ENCODE measurements at regions not wholly inside any gene's neighbourhood (a gene's known extent, or its start where the extent isn't known, plus 50 kb on each side); places are given as distances from the start of the nearest gene placed in this dataset.

DNA sequence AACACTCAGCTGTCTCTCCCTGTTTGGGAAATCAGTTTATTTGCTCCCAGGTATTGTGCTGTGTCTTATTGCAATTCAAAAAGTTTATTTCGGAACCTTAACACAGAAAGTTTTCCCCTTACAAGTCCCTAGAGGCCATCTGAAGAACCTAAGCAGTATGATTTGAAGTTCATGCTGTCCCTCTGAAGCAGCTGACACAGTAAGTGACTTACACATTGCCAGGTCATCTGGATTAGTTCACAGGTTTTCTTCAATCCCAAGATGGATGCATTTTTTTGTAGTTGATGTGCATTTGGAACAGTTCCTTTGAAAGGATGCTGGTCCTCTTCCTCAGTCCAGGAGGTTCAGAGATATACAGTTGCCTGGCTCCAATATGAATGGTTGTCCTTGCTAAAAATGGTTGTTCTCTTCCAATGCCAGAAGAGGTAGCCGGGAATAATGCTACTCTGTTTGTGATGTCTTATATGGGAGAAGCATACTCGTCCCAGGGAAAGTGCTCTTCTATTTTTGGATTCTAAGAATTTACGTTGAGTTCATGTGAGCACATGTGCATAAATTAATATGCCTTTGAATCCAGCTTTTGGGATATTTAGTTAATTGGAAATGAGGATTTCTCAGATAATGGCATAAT lies 183.5 kb upstream of the PHYHIPL start:
- Histone ChIP-seq H3K4me1 (peaks cover 3% of the 10 kb centered on the region), H3K27ac (no peak overlapping the region), H3K36me3 (ENCODE audit: low read depth, missing control alignments) (no peaks in the 10 kb centered on the region), H3K9me3 (no peaks in the 10 kb centered on the region), H3K27me3 (no peaks in the 10 kb centered on the region), H3K4me3 (no peak overlapping the region)
- intact Hi-C loops (cut with DNase I; ENCODE audit: low total_unique reads), result no loop called here
- WGBS, 2 donors, result 67 to 69% methylated on average over 4 of the region's 4 CpGs
- TF ChIP-seq POLR2A (IDR thresholded peaks at IDR 0.05), result no peak
- no peak for TF ChIP-seq CTCF (IDR thresholded peaks at IDR 0.05)
- DNase-seq, result no peak

GRCh38 chr10:58993480-58994221 lies 182.8 kb upstream of the PHYHIPL start:
- no peak overlapping the region for H3K27ac ChIP-seq
- H3K27me3 ChIP-seq, result no peaks in the 10 kb centered on the region
- peaks cover 3% of the 10 kb centered on the region for H3K4me1 ChIP-seq
- intact Hi-C loops (cut with DNase I; ENCODE audit: low total_unique reads), result no loop called here
- no peak overlapping the region for H3K4me3 ChIP-seq
- no peak for DNase-seq
- WGBS, 2 donors, result 66 to 67% methylated on average over 7 of the region's 7 CpGs
- no peaks in the 10 kb centered on the region for H3K36me3 ChIP-seq (ENCODE audit: low read depth, missing control alignments)
- TF ChIP-seq POLR2A (IDR thresholded peaks at IDR 0.05), result no peak
- TF ChIP-seq CTCF (IDR thresholded peaks at IDR 0.05), result no peak
- no peaks in the 10 kb centered on the region for H3K9me3 ChIP-seq

DNA sequence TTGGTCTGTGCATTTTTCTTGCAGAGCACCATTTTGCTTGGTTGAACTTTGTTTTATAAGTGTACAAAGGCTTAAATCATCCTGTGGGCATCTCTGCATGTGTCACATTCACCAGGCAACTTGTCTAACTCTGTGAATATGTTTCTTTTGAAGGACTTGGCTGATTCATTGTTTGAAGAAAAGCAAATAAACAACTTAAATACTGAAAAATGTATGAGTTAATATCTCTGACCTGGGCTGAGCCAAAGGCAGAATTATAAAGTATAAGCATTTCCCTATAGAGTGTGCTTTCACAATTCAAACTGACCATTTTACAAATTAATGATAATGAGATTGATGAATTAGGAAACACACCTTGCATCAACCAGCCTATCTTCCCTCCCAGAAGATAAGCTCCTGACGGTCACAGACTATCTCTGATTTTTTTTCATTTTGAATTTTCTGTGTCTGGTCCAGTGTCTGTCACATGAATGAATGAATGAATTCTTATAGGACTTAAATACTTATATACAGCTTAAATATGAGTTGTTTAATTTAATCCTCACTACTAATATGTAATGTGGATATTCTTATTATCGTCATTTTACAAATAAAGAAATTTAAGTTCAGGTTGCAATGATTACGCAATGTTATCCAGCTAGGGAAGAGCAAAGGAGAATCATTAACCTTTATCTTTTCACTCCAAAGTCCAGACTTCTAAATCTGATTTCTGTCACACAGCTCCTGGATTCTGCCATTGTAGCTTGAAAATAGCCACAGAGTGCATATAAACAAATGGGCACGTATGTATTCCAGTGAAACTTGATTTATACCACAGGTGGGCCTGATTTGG lies 182.0 kb upstream of the PHYHIPL start:
- intact Hi-C loops (cut with DNase I; ENCODE audit: low total_unique reads), result no loop called here
- Histone ChIP-seq H3K9me3 (no peaks in the 10 kb centered on the region), H3K4me3 (no peak overlapping the region), H3K36me3 (ENCODE audit: low read depth, missing control alignments) (no peaks in the 10 kb centered on the region), H3K4me1 (peaks cover 3% of the 10 kb centered on the region), H3K27ac (no peak overlapping the region), H3K27me3 (no peaks in the 10 kb centered on the region)
- no peak for TF ChIP-seq CTCF (IDR thresholded peaks at IDR 0.05)
- 79 to 83% methylated on average over 4 of the region's 4 CpGs for WGBS, 2 donors
- DNase-seq, result no peak

GRCh38 chr10:58995058-58995596 lies 181.3 kb upstream of the PHYHIPL start:
- Histone ChIP-seq H3K4me3 (no peak overlapping the region), H3K27ac (no peak overlapping the region), H3K27me3 (no peaks in the 10 kb centered on the region), H3K9me3 (no peaks in the 10 kb centered on the region), H3K4me1 (peaks cover 5% of the 10 kb centered on the region), H3K36me3 (ENCODE audit: low read depth, missing control alignments) (no peaks in the 10 kb centered on the region)
- TF ChIP-seq POLR2A (IDR thresholded peaks at IDR 0.05), result no peak
- TF ChIP-seq CTCF (IDR thresholded peaks at IDR 0.05), result no peak
- WGBS, 2 donors, result 78 to 81% methylated on average over 6 of the region's 6 CpGs
- intact Hi-C loops (cut with DNase I; ENCODE audit: low total_unique reads), result no loop called here
- DNase-seq, result no peak

All from testis (tissue), 2 donors.